ENCODE measurements at regions not wholly inside any gene's neighbourhood (a gene's known extent, or its start where the extent isn't known, plus 50 kb on each side); places are given as distances from the start of the nearest gene placed in this dataset.
"Not testable (repeated sequence)": the region's sequence is repeated elsewhere in the genome, so short reads cannot be mapped to it uniquely, and the experiment has no call there.

DNA sequence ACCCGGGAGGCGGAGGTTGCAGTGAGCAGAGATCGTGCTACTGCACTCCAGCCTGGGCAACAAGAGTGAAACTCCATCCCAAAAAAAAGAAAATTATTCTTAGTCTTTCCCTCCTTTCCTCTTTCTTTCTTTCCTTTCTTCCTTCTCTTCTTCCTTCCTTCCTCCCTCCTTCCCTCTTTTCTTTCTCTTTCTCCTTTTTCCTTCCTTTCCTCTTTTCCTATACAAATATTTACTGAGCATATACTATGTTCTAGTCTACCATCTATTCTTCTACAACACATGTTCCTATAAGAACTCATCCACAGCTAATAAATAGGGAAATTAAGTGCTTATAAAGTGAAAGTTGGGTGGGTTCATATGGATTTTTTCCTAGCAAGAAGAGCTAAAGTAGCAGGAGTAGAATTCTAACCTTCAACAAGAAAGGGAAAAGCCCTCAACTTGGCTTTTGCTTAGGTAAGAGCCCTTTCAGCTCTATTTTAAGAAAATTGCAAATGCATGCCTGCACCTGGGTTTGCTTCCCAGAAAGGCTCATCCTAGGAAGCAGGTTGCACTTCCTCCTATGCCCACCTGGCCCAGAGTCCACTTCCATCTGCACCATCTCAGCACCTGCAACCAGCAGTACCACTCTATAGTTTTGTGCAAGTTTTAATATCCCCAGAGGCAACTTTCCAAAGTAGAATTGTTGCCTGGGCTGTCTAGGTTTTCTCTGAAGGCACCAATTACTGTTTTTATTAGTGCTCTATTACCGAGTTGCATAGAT is 122.0 kb upstream of the CCND2 start (continued):
- no peak for TF ChIP-seq ZNF704 (CRISPR knock-in tag; IDR thresholded peaks at IDR 0.05; ENCODE audit: borderline replicate concordance)

- BruUV-seq (replicated peaks); H3K27ac ChIP-seq (ENCODE audit: extremely low read length, insufficient read depth, low read length): not testable (repeated sequence)
- WGBS (ENCODE audit: low lambda C conversion rate) = 84% methylated on average over 10 of the region's 11 CpGs
Observed at GRCh38 chr12:4150355-4150754, 123.2 kb upstream of the CCND2 start.

GRCh38 chr12:4148418-4149056 is 125.0 kb upstream of the CCND2 start:
- BruUV-seq (replicated peaks) = no TSS peak
- Histone ChIP-seq H3K79me2 (ENCODE audit: insufficient read depth, low read length) (no peaks in the 10 kb centered on the region), H4K20me1 (ENCODE audit: insufficient read depth, low read length) (no peaks in the 10 kb centered on the region), H3K36me3 (replicated peaks in 1 of 2; ENCODE audit: control insufficient read depth in 1 of 2, insufficient read depth in 2 of 2, low read length in 2 of 2) (no peaks in the 10 kb centered on the region), H3K9me3 (ENCODE audit: low read length) (no peaks in the 10 kb centered on the region), H3K27me3 (ENCODE audit: control insufficient read depth in 1 of 2, insufficient read depth in 2 of 2, low read length in 2 of 2) (no peaks in the 10 kb centered on the region), H2AFZ (ENCODE audit: low read length) (no peak overlapping the region), H3K4me3 (replicated peaks in 1 of 3; ENCODE audit: insufficient read depth in 1 of 3, low read depth in 2 of 3, low read length in 3 of 3) (no peak overlapping the region), H3K4me1 (ENCODE audit: insufficient read depth, low read length) (no peaks in the 10 kb centered on the region), H3K9ac (ENCODE audit: insufficient read depth, low read depth, low read length) (no peak overlapping the region), H3K4me2 (ENCODE audit: low read depth, low read length) (no peak overlapping the region), H3K27ac (ENCODE audit: extremely low read length, insufficient read depth, low read length) (no peak overlapping the region)
- ChIA-PET CTCF (ENCODE audit: low intra/inter-chr PET ratio, low total read pairs) (no interaction called here), POLR2A (no interaction called here)
- TF ChIP-seq ZFX (CRISPR knock-in tag; IDR thresholded peaks at IDR 0.05; ENCODE audit: low read depth) (no peak), REPIN1 (CRISPR knock-in tag; IDR thresholded peaks at IDR 0.05; ENCODE audit: borderline replicate concordance, low read depth) (no peak), ZNF563 (CRISPR knock-in tag; IDR thresholded peaks at IDR 0.05) (no peak), ZNF720 (CRISPR knock-in tag; IDR thresholded peaks at IDR 0.05) (no peak), GTF2F1 (IDR thresholded peaks at IDR 0.05; ENCODE audit: low read length) (no peak), ELF3 (CRISPR knock-in tag; IDR thresholded peaks at IDR 0.05) (no peak), ZNF317 (CRISPR knock-in tag; IDR thresholded peaks at IDR 0.05) (no peak)
- TF ChIP-seq, protein P1, sequence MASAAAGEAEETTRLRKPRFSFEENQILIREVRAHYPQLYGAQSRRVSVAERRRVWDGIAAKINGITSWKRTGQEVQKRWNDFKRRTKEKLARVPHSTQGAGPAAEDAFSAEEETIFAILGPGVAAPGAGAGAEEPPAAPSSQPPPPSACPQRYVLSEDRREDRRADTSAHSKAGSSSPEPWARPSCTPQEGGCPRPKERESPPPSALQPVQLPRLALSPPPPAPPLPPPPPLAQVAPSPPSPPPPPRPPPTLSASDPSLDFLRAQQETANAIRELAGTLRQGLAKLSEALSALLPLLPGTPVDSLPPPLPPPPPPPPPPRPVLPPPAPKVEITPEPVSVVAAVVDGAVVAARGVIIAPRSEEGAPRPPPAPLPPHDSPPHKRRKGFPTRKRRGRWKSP (CRISPR knock-in tag; IDR thresholded peaks at IDR 0.05) = no peak
- intact Hi-C loops (cut with micrococcal nuclease; ENCODE audit: unreplicated experiment) = no loop called here
- ATAC-seq (no peak), FAIRE-seq (no peak), DNase-seq (ENCODE audit: low spot score) (no peak)
- in situ Hi-C loops (cut with HindIII; ENCODE audit: extremely low pct_ligation_motif_present, low pct_unique_long_range_greater_than_20kb) = no loop called here
- WGBS (ENCODE audit: low lambda C conversion rate) = 50% methylated on average over 5 of the region's 5 CpGs

More at GRCh38 chr12:4150355-4150754, 123.2 kb upstream of the CCND2 start:
- H4K20me1 ChIP-seq (ENCODE audit: insufficient read depth, low read length); DNase-seq (ENCODE audit: low spot score); H3K4me3 ChIP-seq (replicated peaks in 1 of 3; ENCODE audit: insufficient read depth in 1 of 3, low read depth in 2 of 3, low read length in 3 of 3); H3K4me1 ChIP-seq (ENCODE audit: insufficient read depth, low read length); H3K9me3 ChIP-seq (ENCODE audit: low read length); H3K4me2 ChIP-seq (ENCODE audit: low read depth, low read length); intact Hi-C loops (cut with micrococcal nuclease; ENCODE audit: unreplicated experiment); H3K79me2 ChIP-seq (ENCODE audit: insufficient read depth, low read length); H3K9ac ChIP-seq (ENCODE audit: insufficient read depth, low read depth, low read length); H3K27me3 ChIP-seq (ENCODE audit: control insufficient read depth in 1 of 2, insufficient read depth in 2 of 2, low read length in 2 of 2); CTCF ChIA-PET (ENCODE audit: low intra/inter-chr PET ratio, low total read pairs); POLR2A ChIA-PET; in situ Hi-C loops (cut with HindIII; ENCODE audit: extremely low pct_ligation_motif_present, low pct_unique_long_range_greater_than_20kb); H2AFZ ChIP-seq (ENCODE audit: low read length); FAIRE-seq; ATAC-seq; H3K36me3 ChIP-seq (replicated peaks in 1 of 2; ENCODE audit: control insufficient read depth in 1 of 2, insufficient read depth in 2 of 2, low read length in 2 of 2): not testable (repeated sequence)
